ENCODE measurements at regions not wholly inside any gene's neighbourhood (a gene's known extent, or its start where the extent isn't known, plus 50 kb on each side); places are given as distances from the start of the nearest gene placed in this dataset.

DNA sequence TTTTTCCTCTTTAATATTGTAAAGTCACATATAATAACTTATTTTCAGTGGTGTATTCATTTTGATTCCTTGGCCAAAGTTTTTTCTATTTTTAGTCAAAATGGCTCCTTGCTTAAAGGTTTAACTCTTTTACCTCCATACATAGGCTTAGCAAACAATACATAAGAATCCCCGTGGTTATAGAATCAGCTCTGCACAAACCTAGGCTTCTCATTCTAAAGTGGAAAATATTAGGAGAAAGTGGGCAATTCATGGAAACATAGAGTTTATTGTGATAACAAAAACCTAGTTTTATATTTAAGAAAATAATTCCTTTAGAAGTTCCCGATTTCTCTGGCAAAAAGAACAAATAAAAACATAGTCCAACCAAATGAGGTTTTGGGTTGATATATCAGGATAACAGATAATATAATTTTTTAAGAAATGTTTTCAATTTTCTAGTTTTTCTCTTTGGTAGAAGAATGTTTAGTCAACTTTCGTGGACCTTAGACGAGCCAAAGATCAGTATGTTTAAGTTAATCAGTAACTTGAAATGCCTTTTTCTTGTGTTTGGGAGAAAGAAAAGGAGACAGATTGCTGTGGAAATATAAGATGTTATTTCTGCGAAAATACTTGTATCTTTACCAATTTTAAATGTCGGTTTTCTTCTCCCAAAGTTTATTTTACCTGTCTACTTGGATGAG, 93.4 kb upstream of the KLF12 start:
- no peaks in the 10 kb centered on the region for H3K4me1 ChIP-seq (ENCODE audit: control insufficient read depth in 2 of 2, insufficient read depth in 2 of 2, low read length in 2 of 2)
- H3K9ac ChIP-seq (ENCODE audit: low read depth in 1 of 2, low read length in 2 of 2), result no peak overlapping the region
- no peak overlapping the region for H3K27ac ChIP-seq (ENCODE audit: low read depth in 2 of 2, low read length in 2 of 2)
- no peaks in the 10 kb centered on the region for H3K36me3 ChIP-seq (ENCODE audit: control insufficient read depth in 2 of 2, insufficient read depth in 2 of 2, low read length in 2 of 2)
- H3K4me3 ChIP-seq (ENCODE audit: low read length in 2 of 2), result no peak overlapping the region
- H3K9me3 ChIP-seq (ENCODE audit: control insufficient read depth in 2 of 2, low read length in 2 of 2), result no peaks in the 10 kb centered on the region
- H3K27me3 ChIP-seq (ENCODE audit: control insufficient read depth in 2 of 2, insufficient read depth in 2 of 2, low read length in 2 of 2), result no peaks in the 10 kb centered on the region

DNA sequence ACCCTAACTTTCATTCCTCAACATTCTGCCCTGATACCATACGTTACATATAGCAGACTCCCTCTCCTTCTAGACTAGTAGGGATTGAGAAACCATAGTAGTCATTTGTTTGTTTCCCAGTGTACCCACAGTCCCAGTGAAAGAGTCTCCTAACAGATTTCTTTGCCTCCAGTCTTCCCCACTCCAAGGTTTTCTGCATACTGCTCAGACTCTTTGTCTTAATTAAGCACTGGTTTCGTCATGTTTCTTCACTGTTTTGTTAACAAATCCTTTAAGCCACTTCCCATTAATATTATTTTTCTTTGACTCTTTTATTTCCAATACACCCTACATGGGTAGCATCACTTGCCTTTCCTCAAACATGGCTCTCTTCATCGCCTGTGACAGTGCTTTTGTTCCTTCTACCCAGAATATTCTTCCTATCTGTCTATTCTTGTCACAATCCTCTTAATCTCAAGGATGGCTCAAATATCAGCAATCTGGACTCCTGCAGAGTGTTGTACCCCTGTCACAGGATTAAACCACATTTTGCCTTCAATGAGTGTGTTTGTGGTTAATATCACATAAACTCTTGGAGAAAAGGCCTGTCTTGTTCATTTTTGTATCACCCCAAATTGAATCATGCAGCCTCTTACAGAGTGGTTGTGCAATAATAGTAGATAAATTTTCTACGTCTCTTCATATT, 92.7 kb upstream of the KLF12 start:
- Histone ChIP-seq H3K4me3 (ENCODE audit: low read length in 2 of 2) (no peak overlapping the region), H3K4me1 (ENCODE audit: control insufficient read depth in 2 of 2, insufficient read depth in 2 of 2, low read length in 2 of 2) (no peaks in the 10 kb centered on the region), H3K36me3 (ENCODE audit: control insufficient read depth in 2 of 2, insufficient read depth in 2 of 2, low read length in 2 of 2) (no peaks in the 10 kb centered on the region), H3K27me3 (ENCODE audit: control insufficient read depth in 2 of 2, insufficient read depth in 2 of 2, low read length in 2 of 2) (no peaks in the 10 kb centered on the region), H3K27ac (ENCODE audit: low read depth in 2 of 2, low read length in 2 of 2) (no peak overlapping the region), H3K9ac (ENCODE audit: low read depth in 1 of 2, low read length in 2 of 2) (no peak overlapping the region), H3K9me3 (ENCODE audit: control insufficient read depth in 2 of 2, low read length in 2 of 2) (no peaks in the 10 kb centered on the region)

DNA sequence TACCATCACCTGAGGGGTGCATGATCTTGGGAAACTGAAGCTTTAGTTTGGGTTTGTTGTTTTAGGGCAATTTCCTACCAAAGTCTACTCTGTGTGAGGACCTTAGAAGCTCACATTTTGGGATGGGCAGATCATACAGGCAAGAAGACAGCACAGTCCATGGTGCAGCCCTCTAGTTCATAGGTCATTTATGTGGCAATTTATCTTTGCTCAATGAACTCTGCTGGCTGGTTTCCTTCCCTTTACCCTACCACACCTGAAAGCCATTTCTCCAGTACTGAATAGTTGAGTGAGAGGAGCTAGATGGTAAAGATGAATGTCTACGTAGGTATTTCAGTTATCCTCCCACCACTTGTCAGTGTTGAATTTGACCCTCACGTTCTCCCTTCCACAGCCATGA, 87.5 kb upstream of the KLF12 start:
- Histone ChIP-seq H3K27ac (ENCODE audit: low read depth in 2 of 2, low read length in 2 of 2) (no peak overlapping the region), H3K4me3 (ENCODE audit: low read length in 2 of 2) (no peak overlapping the region), H3K4me1 (ENCODE audit: control insufficient read depth in 2 of 2, insufficient read depth in 2 of 2, low read length in 2 of 2) (no peaks in the 10 kb centered on the region), H3K27me3 (ENCODE audit: control insufficient read depth in 2 of 2, insufficient read depth in 2 of 2, low read length in 2 of 2) (no peaks in the 10 kb centered on the region), H3K36me3 (ENCODE audit: control insufficient read depth in 2 of 2, insufficient read depth in 2 of 2, low read length in 2 of 2) (no peaks in the 10 kb centered on the region), H3K9ac (ENCODE audit: low read depth in 1 of 2, low read length in 2 of 2) (no peak overlapping the region), H3K9me3 (ENCODE audit: control insufficient read depth in 2 of 2, low read length in 2 of 2) (no peaks in the 10 kb centered on the region)

GRCh38 chr13:74219566-74219965, 85.4 kb upstream of the KLF12 start:
- no peaks in the 10 kb centered on the region for H3K36me3 ChIP-seq (ENCODE audit: control insufficient read depth in 2 of 2, insufficient read depth in 2 of 2, low read length in 2 of 2)
- H3K27me3 ChIP-seq (ENCODE audit: control insufficient read depth in 2 of 2, insufficient read depth in 2 of 2, low read length in 2 of 2), result no peaks in the 10 kb centered on the region
- no peaks in the 10 kb centered on the region for H3K9me3 ChIP-seq (ENCODE audit: control insufficient read depth in 2 of 2, low read length in 2 of 2)
- H3K4me1 ChIP-seq (ENCODE audit: control insufficient read depth in 2 of 2, insufficient read depth in 2 of 2, low read length in 2 of 2), result no peaks in the 10 kb centered on the region
- H3K27ac ChIP-seq (ENCODE audit: low read depth in 2 of 2, low read length in 2 of 2), result no peak overlapping the region
- no peak overlapping the region for H3K9ac ChIP-seq (ENCODE audit: low read depth in 1 of 2, low read length in 2 of 2)
- H3K4me3 ChIP-seq (ENCODE audit: low read length in 2 of 2), result no peak overlapping the region

DNA sequence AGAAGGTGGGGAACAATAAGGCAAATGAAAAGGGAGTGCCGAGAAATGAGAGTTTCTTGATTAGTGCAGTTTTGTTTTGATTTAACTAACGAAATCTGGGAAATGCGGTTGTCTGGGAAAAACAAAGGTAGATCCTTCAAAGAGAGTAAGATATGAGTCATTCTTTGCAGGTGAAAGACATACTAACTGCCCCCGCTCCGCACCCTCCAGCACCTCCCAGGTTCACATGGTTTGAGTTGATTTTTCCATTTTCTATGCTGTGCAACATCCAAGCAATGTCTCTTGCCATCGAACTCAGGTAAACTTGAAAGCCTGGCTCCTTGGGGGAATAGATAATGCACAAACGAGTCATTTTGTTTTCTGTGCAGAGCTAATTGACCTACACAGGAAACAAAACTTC, 84.1 kb upstream of the KLF12 start:
- Histone ChIP-seq H3K4me1 (ENCODE audit: control insufficient read depth in 2 of 2, insufficient read depth in 2 of 2, low read length in 2 of 2) (no peaks in the 10 kb centered on the region), H3K9me3 (ENCODE audit: control insufficient read depth in 2 of 2, low read length in 2 of 2) (no peaks in the 10 kb centered on the region), H3K27me3 (ENCODE audit: control insufficient read depth in 2 of 2, insufficient read depth in 2 of 2, low read length in 2 of 2) (no peaks in the 10 kb centered on the region), H3K36me3 (ENCODE audit: control insufficient read depth in 2 of 2, insufficient read depth in 2 of 2, low read length in 2 of 2) (no peaks in the 10 kb centered on the region), H3K9ac (ENCODE audit: low read depth in 1 of 2, low read length in 2 of 2) (no peak overlapping the region), H3K4me3 (ENCODE audit: low read length in 2 of 2) (no peak overlapping the region), H3K27ac (ENCODE audit: low read depth in 2 of 2, low read length in 2 of 2) (no peak overlapping the region)

DNA sequence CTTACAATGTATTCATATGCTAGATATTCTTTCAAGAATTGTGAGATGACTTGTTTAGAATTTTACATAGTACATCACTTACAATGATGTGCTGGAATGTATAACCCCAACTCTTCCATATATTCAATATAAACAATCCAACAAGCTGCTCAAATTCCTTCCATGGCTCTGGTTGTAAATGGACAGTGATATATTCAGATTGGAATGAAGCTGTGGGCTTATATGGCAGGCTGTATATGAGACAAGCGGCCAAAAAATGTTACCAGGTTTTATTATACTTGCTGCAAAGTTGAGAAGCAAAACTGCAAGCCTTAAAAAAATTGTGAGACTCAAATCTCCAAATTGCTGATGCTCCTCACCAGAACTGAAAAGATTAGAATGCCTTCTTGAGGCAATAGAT, 83.6 kb upstream of the KLF12 start:
- no peaks in the 10 kb centered on the region for H3K4me1 ChIP-seq (ENCODE audit: control insufficient read depth in 2 of 2, insufficient read depth in 2 of 2, low read length in 2 of 2)
- no peak overlapping the region for H3K9ac ChIP-seq (ENCODE audit: low read depth in 1 of 2, low read length in 2 of 2)
- no peaks in the 10 kb centered on the region for H3K27me3 ChIP-seq (ENCODE audit: control insufficient read depth in 2 of 2, insufficient read depth in 2 of 2, low read length in 2 of 2)
- H3K9me3 ChIP-seq (ENCODE audit: control insufficient read depth in 2 of 2, low read length in 2 of 2), result no peaks in the 10 kb centered on the region
- no peaks in the 10 kb centered on the region for H3K36me3 ChIP-seq (ENCODE audit: control insufficient read depth in 2 of 2, insufficient read depth in 2 of 2, low read length in 2 of 2)
- no peak overlapping the region for H3K4me3 ChIP-seq (ENCODE audit: low read length in 2 of 2)
- H3K27ac ChIP-seq (ENCODE audit: low read depth in 2 of 2, low read length in 2 of 2), result no peak overlapping the region

DNA sequence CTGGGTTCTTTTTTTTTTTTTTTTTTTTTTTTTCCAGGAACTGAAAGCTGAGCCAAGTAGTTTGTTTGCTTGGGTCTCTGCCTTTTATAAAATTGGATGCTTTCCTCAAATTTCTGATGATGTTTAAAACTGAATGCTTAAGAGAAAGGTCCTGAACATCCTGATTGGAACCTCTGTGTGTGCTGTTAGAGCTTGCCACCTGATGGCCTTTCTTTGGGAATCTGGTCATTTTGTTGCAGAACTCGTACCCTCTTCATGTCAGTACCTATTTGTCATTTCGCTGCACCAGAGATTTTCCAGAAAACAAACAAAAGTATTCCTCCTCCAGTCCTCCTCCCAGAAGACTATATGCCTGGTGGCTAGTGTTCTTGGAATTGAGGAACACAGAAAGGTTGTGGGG, 81.2 kb upstream of the KLF12 start:
- no peaks in the 10 kb centered on the region for H3K27me3 ChIP-seq (ENCODE audit: control insufficient read depth in 2 of 2, insufficient read depth in 2 of 2, low read length in 2 of 2)
- H3K9me3 ChIP-seq (ENCODE audit: control insufficient read depth in 2 of 2, low read length in 2 of 2), result no peaks in the 10 kb centered on the region
- no peaks in the 10 kb centered on the region for H3K4me1 ChIP-seq (ENCODE audit: control insufficient read depth in 2 of 2, insufficient read depth in 2 of 2, low read length in 2 of 2)
- no peak overlapping the region for H3K27ac ChIP-seq (ENCODE audit: low read depth in 2 of 2, low read length in 2 of 2)
- no peak overlapping the region for H3K4me3 ChIP-seq (ENCODE audit: low read length in 2 of 2)
- no peak overlapping the region for H3K9ac ChIP-seq (ENCODE audit: low read depth in 1 of 2, low read length in 2 of 2)
- H3K36me3 ChIP-seq (ENCODE audit: control insufficient read depth in 2 of 2, insufficient read depth in 2 of 2, low read length in 2 of 2), result no peaks in the 10 kb centered on the region

DNA sequence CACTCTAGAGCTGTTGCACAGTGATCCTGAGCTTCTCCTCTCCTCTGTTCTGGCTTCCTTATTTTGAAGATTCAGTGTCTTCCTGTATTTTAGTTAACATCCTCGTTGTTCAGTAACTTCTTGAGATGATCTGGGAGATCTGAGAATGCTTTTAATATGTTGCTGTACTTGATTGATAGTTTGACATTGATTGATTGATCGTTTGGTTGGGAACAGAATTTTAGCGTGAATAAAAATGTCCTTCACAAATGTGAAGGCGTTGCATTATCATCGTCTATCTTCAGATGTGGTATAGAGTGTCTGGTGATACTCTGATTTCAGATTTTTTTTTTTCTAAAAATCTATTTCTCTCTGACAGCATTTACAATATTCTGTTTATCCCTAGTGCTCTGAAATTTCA, 80.1 kb upstream of the KLF12 start:
- no peak overlapping the region for H3K27ac ChIP-seq (ENCODE audit: low read depth in 2 of 2, low read length in 2 of 2)
- H3K27me3 ChIP-seq (ENCODE audit: control insufficient read depth in 2 of 2, insufficient read depth in 2 of 2, low read length in 2 of 2), result no peaks in the 10 kb centered on the region
- no peaks in the 10 kb centered on the region for H3K9me3 ChIP-seq (ENCODE audit: control insufficient read depth in 2 of 2, low read length in 2 of 2)
- H3K4me3 ChIP-seq (ENCODE audit: low read length in 2 of 2), result no peak overlapping the region
- no peaks in the 10 kb centered on the region for H3K4me1 ChIP-seq (ENCODE audit: control insufficient read depth in 2 of 2, insufficient read depth in 2 of 2, low read length in 2 of 2)
- no peak overlapping the region for H3K9ac ChIP-seq (ENCODE audit: low read depth in 1 of 2, low read length in 2 of 2)
- H3K36me3 ChIP-seq (ENCODE audit: control insufficient read depth in 2 of 2, insufficient read depth in 2 of 2, low read length in 2 of 2), result no peaks in the 10 kb centered on the region

GRCh38 chr13:74210693-74211393, 76.6 kb upstream of the KLF12 start:
- no peaks in the 10 kb centered on the region for H3K4me1 ChIP-seq (ENCODE audit: control insufficient read depth in 2 of 2, insufficient read depth in 2 of 2, low read length in 2 of 2)
- H3K27ac ChIP-seq (ENCODE audit: low read depth in 2 of 2, low read length in 2 of 2), result no peak overlapping the region
- no peaks in the 10 kb centered on the region for H3K36me3 ChIP-seq (ENCODE audit: control insufficient read depth in 2 of 2, insufficient read depth in 2 of 2, low read length in 2 of 2)
- H3K9ac ChIP-seq (ENCODE audit: low read depth in 1 of 2, low read length in 2 of 2), result no peak overlapping the region
- no peak overlapping the region for H3K4me3 ChIP-seq (ENCODE audit: low read length in 2 of 2)
- no peaks in the 10 kb centered on the region for H3K9me3 ChIP-seq (ENCODE audit: control insufficient read depth in 2 of 2, low read length in 2 of 2)
- no peaks in the 10 kb centered on the region for H3K27me3 ChIP-seq (ENCODE audit: control insufficient read depth in 2 of 2, insufficient read depth in 2 of 2, low read length in 2 of 2)

DNA sequence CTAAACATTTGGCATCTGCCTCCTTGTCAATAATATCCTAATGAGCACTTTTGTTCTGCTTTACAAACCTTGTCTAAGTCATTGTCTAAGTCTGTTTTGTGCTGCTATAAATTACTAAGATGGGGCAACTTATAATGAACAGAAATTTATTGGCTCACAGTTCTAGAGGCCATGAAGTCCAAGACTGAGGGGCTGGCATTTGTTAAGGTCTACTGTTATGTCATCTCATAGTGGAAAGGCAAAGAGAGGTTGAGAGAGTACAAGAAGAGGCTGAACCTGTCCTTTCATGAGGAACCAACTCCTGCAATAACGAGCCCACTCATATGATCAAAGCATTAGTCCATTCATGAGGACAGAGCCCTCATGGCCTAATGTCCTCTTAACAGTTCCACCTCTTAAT, 72.7 kb upstream of the KLF12 start:
- no peak overlapping the region for H3K4me3 ChIP-seq (ENCODE audit: low read length in 2 of 2)
- H3K27me3 ChIP-seq (ENCODE audit: control insufficient read depth in 2 of 2, insufficient read depth in 2 of 2, low read length in 2 of 2), result no peaks in the 10 kb centered on the region
- H3K27ac ChIP-seq (ENCODE audit: low read depth in 2 of 2, low read length in 2 of 2), result no peak overlapping the region
- H3K36me3 ChIP-seq (ENCODE audit: control insufficient read depth in 2 of 2, insufficient read depth in 2 of 2, low read length in 2 of 2), result no peaks in the 10 kb centered on the region
- H3K4me1 ChIP-seq (ENCODE audit: control insufficient read depth in 2 of 2, insufficient read depth in 2 of 2, low read length in 2 of 2), result no peaks in the 10 kb centered on the region
- H3K9me3 ChIP-seq (ENCODE audit: control insufficient read depth in 2 of 2, low read length in 2 of 2), result no peaks in the 10 kb centered on the region
- no peak overlapping the region for H3K9ac ChIP-seq (ENCODE audit: low read depth in 1 of 2, low read length in 2 of 2)

All from mucosa of rectum (tissue), 2 donors.